H9 (cell line): ENCODE measurements at regions not wholly inside any gene's neighbourhood (a gene's known extent, or its start where the extent isn't known, plus 50 kb on each side); places are given as distances from the start of the nearest gene placed in this dataset.

ENCODE experiments used
- DNase-seq: peaks from one replicate; pipeline ENCODE4 v3.0.0-alpha.2; 2017
- H2AFZ ChIP-seq: one replicate; pipeline ENCODE4 v1.6.1; 2013; ENCODE audit warnings: mild to moderate bottlenecking, low read length, control low read depth, moderate library complexity
- H2AK5ac ChIP-seq: 2 replicates; pipeline ENCODE4 v1.6.1; 2013; ENCODE audit warnings: low read length, control low read depth, mixed read lengths; ENCODE audit not compliant: insufficient read length
- H2BK120ac ChIP-seq: one replicate; pipeline ENCODE4 v1.6.1; 2013; ENCODE audit warnings: low read depth, mild to moderate bottlenecking, low read length, control low read depth, inconsistent platforms; ENCODE audit not compliant: poor library complexity, severe bottlenecking
- H2BK12ac ChIP-seq: 2 replicates; pipeline ENCODE4 v1.6.1; 2013; ENCODE audit warnings: low read length, control low read depth, mixed read lengths, low read depth; ENCODE audit not compliant: insufficient read length
- H2BK15ac ChIP-seq: 2 replicates; pipeline ENCODE4 v1.6.1; 2013; ENCODE audit warnings: low read depth, low read length, control low read depth
- H2BK20ac ChIP-seq: one replicate; pipeline ENCODE4 v1.6.1; 2013; ENCODE audit warnings: low read depth, mild to moderate bottlenecking, low read length, control low read depth, inconsistent platforms; ENCODE audit not compliant: poor library complexity, severe bottlenecking
- H2BK5ac ChIP-seq: 2 replicates; pipeline ENCODE4 v1.6.1; 2013; ENCODE audit warnings: low read length, control low read depth, mixed read lengths; ENCODE audit not compliant: insufficient read length
- H3K14ac ChIP-seq: 2 replicates; pipeline ENCODE4 v1.6.1; 2013; ENCODE audit warnings: low read length, control low read depth; ENCODE audit not compliant: insufficient read depth
- H3K18ac ChIP-seq: 2 replicates; pipeline ENCODE4 v1.6.1; 2013; ENCODE audit warnings: low read depth, mild to moderate bottlenecking, mixed read lengths, low read length, control low read depth; ENCODE audit not compliant: insufficient read length
- H3K23ac ChIP-seq: 2 replicates; pipeline ENCODE4 v1.6.1; 2013; ENCODE audit warnings: low read length, control low read depth, mixed read lengths, low read depth; ENCODE audit not compliant: insufficient read length
- H3K23me2 ChIP-seq: 2 replicates; pipeline ENCODE4 v1.6.1; 2013; ENCODE audit warnings: low read depth, mild to moderate bottlenecking, mixed read lengths, low read length, control low read depth; ENCODE audit not compliant: insufficient read length, poor library complexity, severe bottlenecking
- H3K27ac ChIP-seq: 2 replicates; pipeline ENCODE4 v1.5.1; 2013; ENCODE audit warnings: low read length, control low read depth, mixed read lengths, low read depth; ENCODE audit not compliant: insufficient read length
- H3K27me3 ChIP-seq: 2 replicates; pipeline ENCODE4 v1.6.1; 2013; ENCODE audit warnings: low read length, control low read depth, inconsistent platforms; ENCODE audit not compliant: insufficient read depth
- H3K4ac ChIP-seq: 2 replicates; pipeline ENCODE4 v1.6.1; 2013; ENCODE audit warnings: low read depth, mild to moderate bottlenecking, control low read depth, inconsistent platforms, low read length, moderate library complexity
- H3K4me1 ChIP-seq: 2 replicates; pipeline ENCODE4 v1.6.1; 2013; ENCODE audit warnings: low read length, control low read depth, inconsistent platforms; ENCODE audit not compliant: insufficient read depth
- H3K4me2 ChIP-seq: 2 replicates; pipeline ENCODE4 v1.6.1; 2013; ENCODE audit warnings: low read length, control low read depth, mixed read lengths; ENCODE audit not compliant: insufficient read length, insufficient read depth
- H3K56ac ChIP-seq: 2 replicates; pipeline ENCODE4 v1.6.1; 2013; ENCODE audit warnings: low read depth, mild to moderate bottlenecking, mixed read lengths, low read length, control low read depth; ENCODE audit not compliant: insufficient read length
- H3K79me1 ChIP-seq: 2 replicates; pipeline ENCODE4 v1.6.1; 2013; ENCODE audit warnings: low read depth, mild to moderate bottlenecking, moderate library complexity, low read length, control low read depth, inconsistent platforms; ENCODE audit not compliant: insufficient read depth, poor library complexity, severe bottlenecking
- H3K79me2 ChIP-seq: 2 replicates; pipeline ENCODE4 v1.6.1; 2013; ENCODE audit warnings: low read length, control low read depth, inconsistent platforms; ENCODE audit not compliant: insufficient read depth
- H3K9ac ChIP-seq: 2 replicates; pipeline ENCODE4 v1.6.1; 2013; ENCODE audit warnings: low read length, control low read depth, mixed read lengths; ENCODE audit not compliant: insufficient read length; ENCODE audit errors: extremely low read depth
- H3K9me3 ChIP-seq: one replicate; pipeline ENCODE4 v1.6.1; 2013; ENCODE audit warnings: low read depth, low read length, inconsistent platforms; ENCODE audit not compliant: control insufficient read depth
- H3T11ph ChIP-seq: one replicate; pipeline ENCODE4 v1.6.1; 2013; ENCODE audit warnings: mild to moderate bottlenecking, low read length, control low read depth, inconsistent platforms
- H4K20me1 ChIP-seq: one replicate; pipeline ENCODE4 v1.6.1; 2013; ENCODE audit not compliant: control insufficient read depth, insufficient read length, insufficient read depth
- H4K5ac ChIP-seq: 2 replicates; pipeline ENCODE4 v1.6.1; 2013; ENCODE audit warnings: low read depth, mild to moderate bottlenecking, mixed read lengths, low read length, control low read depth; ENCODE audit not compliant: insufficient read length
- H4K8ac ChIP-seq: replicated peaks from 2 replicates; pipeline ENCODE4 v1.6.1; 2013; ENCODE audit warnings: low read length, control low read depth, mixed read lengths, low read depth; ENCODE audit not compliant: insufficient read length
- H4K91ac ChIP-seq: 2 replicates; pipeline ENCODE4 v1.6.1; 2013; ENCODE audit warnings: low read depth, mild to moderate bottlenecking, moderate library complexity, mixed read lengths, low read length, control low read depth; ENCODE audit not compliant: insufficient read length
- H3K27ac Mint-ChIP-seq, 3 experiments: 2 replicates in 2 of 3; 3 replicates in 1 of 3; pipeline ENCODE4 v1.8.0; 2020 to 2021; ENCODE audit warnings: mixed read lengths in 3 of 3, mild to moderate bottlenecking in 1 of 3, moderate library complexity in 1 of 3
- H3K27me3 Mint-ChIP-seq: 2 replicates; pipeline ENCODE4 v1.8.0; 2021; ENCODE audit warnings: low read depth, mild to moderate bottlenecking, moderate library complexity, mixed read lengths
- H3K36me3 Mint-ChIP-seq, 3 experiments: 2 replicates in 2 of 3; 3 replicates in 1 of 3; pipeline ENCODE4 v1.8.0; 2020 to 2021; ENCODE audit warnings: low read depth in 3 of 3, mixed read lengths in 3 of 3; ENCODE audit not compliant: insufficient read depth in 1 of 3
- H3K4me1 Mint-ChIP-seq, 2 experiments: 2 replicates each; pipeline ENCODE4 v1.8.0; 2020; ENCODE audit warnings: mixed read lengths in 2 of 2
- H3K4me3 Mint-ChIP-seq, 2 experiments: 2 replicates in 1 of 2; 3 replicates in 1 of 2; pipeline ENCODE4 v1.8.0; 2020 to 2021; ENCODE audit warnings: mild to moderate bottlenecking in 2 of 2, mixed read lengths in 2 of 2, moderate library complexity in 1 of 2
- H3K9me3 Mint-ChIP-seq, 2 experiments: 2 replicates in 1 of 2; 3 replicates in 1 of 2; pipeline ENCODE4 v1.8.0; 2020; ENCODE audit warnings: mild to moderate bottlenecking in 2 of 2, mixed read lengths in 2 of 2, moderate library complexity in 1 of 2
- CTCF ChIP-seq: fragments of 200-600 bp; sonication (generic); conservative IDR thresholded peaks from 3 replicates; pipeline ENCODE4 v1.8.0; 2021; ENCODE audit warnings: antibody characterized with exemption, mild to moderate bottlenecking
- WGBS: extraction: QIAGEN DNeasy Blood & Tissue Kit; methylation state at CpG from one replicate; pipeline ENCODE4 v1.1.7; 2013; ENCODE audit warnings: missing lambda C conversion rate, low lambda C conversion rate, mixed read lengths; ENCODE audit not compliant: insufficient read length; ENCODE audit errors: extremely low coverage; 5-methylcytosine and 5-hydroxymethylcytosine counted together

DNA sequence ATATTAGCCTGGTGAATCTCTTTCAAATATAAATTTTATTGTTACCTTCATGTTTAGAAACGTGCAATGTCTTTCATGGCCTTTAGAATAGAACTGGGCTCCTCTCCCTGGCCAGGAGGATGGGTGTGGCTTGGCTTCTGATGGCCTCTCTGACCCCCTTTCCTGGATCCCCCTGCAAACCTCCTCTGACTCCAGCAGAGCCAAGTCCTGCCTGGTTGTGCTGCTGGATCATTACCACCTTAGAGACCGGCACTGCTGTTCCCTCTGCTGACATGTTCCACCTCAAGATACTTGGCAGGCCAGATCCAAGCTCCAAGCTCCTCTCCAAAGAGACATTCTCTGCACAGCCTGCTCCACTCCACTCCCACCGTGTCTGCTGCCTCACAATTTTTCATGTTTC is 823.8 kb upstream of the HS6ST1 start:
- no peak overlapping the region for H3K23ac ChIP-seq
- H3K4ac ChIP-seq: no peak overlapping the region
- no peak overlapping the region for H2BK12ac ChIP-seq
- H3K9me3 ChIP-seq: no peaks in the 10 kb centered on the region
- no peak overlapping the region for H4K5ac ChIP-seq
- H3K27ac ChIP-seq: no peak overlapping the region
- TF ChIP-seq CTCF: no peak
- H3T11ph ChIP-seq: no peak overlapping the region
- H3K79me2 ChIP-seq: no peaks in the 10 kb centered on the region
- no peaks in the 10 kb centered on the region for H3K4me1 ChIP-seq
- H3K9ac ChIP-seq: no peak overlapping the region
- no peak overlapping the region for H2BK20ac ChIP-seq
- no peak overlapping the region for H2AK5ac ChIP-seq
- no peak overlapping the region for H3K27ac Mint-ChIP-seq
- H2AFZ ChIP-seq: no peak overlapping the region
- H3K18ac ChIP-seq: no peak overlapping the region
- H3K27me3 ChIP-seq: no peaks in the 10 kb centered on the region
- no peak overlapping the region for H3K14ac ChIP-seq
- no peaks in the 10 kb centered on the region for H4K20me1 ChIP-seq
- H3K9me3 Mint-ChIP-seq: peaks cover 6 to 8% of the 10 kb centered on the region in 2 experiments; a peak in 3 of 5 replicates
- H2BK15ac ChIP-seq: no peak overlapping the region
- no peak overlapping the region for H3K4me3 Mint-ChIP-seq
- no peak overlapping the region for H4K91ac ChIP-seq
- H2BK120ac ChIP-seq: no peak overlapping the region
- no peak for DNase-seq
- H4K8ac ChIP-seq: no peak overlapping the region
- H3K4me2 ChIP-seq: no peak overlapping the region
- H3K4me1 Mint-ChIP-seq: no peaks in the 10 kb centered on the region
- no peak overlapping the region for H2BK5ac ChIP-seq
- no peaks in the 10 kb centered on the region for H3K23me2 ChIP-seq
- peaks cover 2% of the 10 kb centered on the region; the same call in 1 of the 2 replicates for H3K27me3 Mint-ChIP-seq
- H3K36me3 Mint-ChIP-seq: peaks cover 0 to 6% (median 0%) of the 10 kb centered on the region in 3 experiments; a peak in 1 of 7 replicates
- H3K79me1 ChIP-seq: no peaks in the 10 kb centered on the region
- no CpG with 5 or more reads among the region's 3 CpGs for WGBS
- H3K56ac ChIP-seq: no peak overlapping the region
